Stimulated activated naive B cell treated with anti-CD40 and anti-IgM and Interleukin-4, amounts not matched to agents 10 μg/mL and 1 μg/mL and 100 μg/mL, for 72 hours (primary cell): ENCODE measurements at regions not wholly inside any gene's neighbourhood (a gene's known extent, or its start where the extent isn't known, plus 50 kb on each side); places are given as distances from the start of the nearest gene placed in this dataset.
"Not testable (repeated sequence)": the region's sequence is repeated elsewhere in the genome, so short reads cannot be mapped to it uniquely, and the experiment has no call there.

Source experiments
- ATAC-seq, 2 donors: fragments of 150-1000 bp; cut with Tn5 transposase; replicated peaks; 2 replicates each; pipeline ENCODE4 v1.10.0; 2021; ENCODE audit warnings: moderate library complexity in 1 of 2
- DNase-seq: peaks from one replicate; pipeline ENCODE4 v3.0.0; 2021
- H3K27ac Mint-ChIP-seq: one replicate; pipeline ENCODE4 v1.8.0; 2022; ENCODE audit warnings: mild to moderate bottlenecking, mixed read lengths
- H3K27me3 Mint-ChIP-seq, 2 donors: one replicate each; pipeline ENCODE4 v1.8.0; 2022; ENCODE audit warnings: mixed read lengths in 2 of 2
- H3K36me3 Mint-ChIP-seq, 2 donors: one replicate each; pipeline ENCODE4 v1.8.0; 2022; ENCODE audit warnings: mixed read lengths in 2 of 2, mild to moderate bottlenecking in 1 of 2
- H3K4me1 Mint-ChIP-seq, 2 donors: one replicate each; pipeline ENCODE4 v1.8.0; 2022; ENCODE audit warnings: mixed read lengths in 2 of 2, mild to moderate bottlenecking in 1 of 2
- H3K4me3 Mint-ChIP-seq, 2 donors: one replicate each; pipeline ENCODE4 v1.8.0; 2022; ENCODE audit warnings: mild to moderate bottlenecking in 2 of 2, mixed read lengths in 2 of 2, moderate library complexity in 1 of 2
- H3K9me3 Mint-ChIP-seq, 2 donors: one replicate each; pipeline ENCODE4 v1.8.0; 2022; ENCODE audit warnings: mixed read lengths in 2 of 2, mild to moderate bottlenecking in 1 of 2

- no peak overlapping the region for H3K4me3 Mint-ChIP-seq
- peak overlapping the region; percentile 51 for H3K27ac Mint-ChIP-seq
- no peak for ATAC-seq
Measured at GRCh38 chr14:89684139-89684538, 267.1 kb upstream of the FOXN3 start.

GRCh38 chr14:89681086-89682018 lies 264.3 kb upstream of the FOXN3 start:
- H3K9me3 Mint-ChIP-seq, result peaks cover 3 to 7% of the 10 kb centered on the region in 2 donors
- ATAC-seq, result peak; percentile 95 to 97
- peak overlapping the region; percentile 92 for H3K27ac Mint-ChIP-seq
- H3K4me1 Mint-ChIP-seq, result peaks cover 25 to 38% of the 10 kb centered on the region in 2 donors
- H3K36me3 Mint-ChIP-seq, result peaks cover 2 to 9% of the 10 kb centered on the region in 2 donors
- peak; percentile 81 for DNase-seq
- H3K27me3 Mint-ChIP-seq, result no peaks in the 10 kb centered on the region
- peak overlapping the region; percentile 61 to 69 for H3K4me3 Mint-ChIP-seq

More at GRCh38 chr14:89684139-89684538, 267.1 kb upstream of the FOXN3 start:
- H3K27me3 Mint-ChIP-seq, result no peaks in the 10 kb centered on the region
- DNase-seq, result no peak
- peaks cover 13 to 17% of the 10 kb centered on the region in 2 donors for H3K9me3 Mint-ChIP-seq
- peaks cover 27 to 45% of the 10 kb centered on the region in 2 donors for H3K4me1 Mint-ChIP-seq
- peaks cover 10 to 22% of the 10 kb centered on the region in 2 donors for H3K36me3 Mint-ChIP-seq

- H3K4me1 Mint-ChIP-seq, result peaks cover 32 to 46% of the 10 kb centered on the region in 2 donors
Measured at GRCh38 chr14:89680156-89680555, 263.1 kb upstream of the FOXN3 start.

GRCh38 chr14:89678768-89679167 lies 261.7 kb upstream of the FOXN3 start:
- H3K4me3 Mint-ChIP-seq, result no peak overlapping the region
- H3K9me3 Mint-ChIP-seq, result no peaks in the 10 kb centered on the region
- DNase-seq (no peak), ATAC-seq (no peak)
- H3K27ac Mint-ChIP-seq, result no peak overlapping the region
- H3K36me3 Mint-ChIP-seq, result peaks cover 0 to 3% of the 10 kb centered on the region in 2 donors
- H3K4me1 Mint-ChIP-seq, result peaks cover 32 to 46% of the 10 kb centered on the region in 2 donors
- H3K27me3 Mint-ChIP-seq, result no peaks in the 10 kb centered on the region

More at GRCh38 chr14:89680156-89680555, 263.1 kb upstream of the FOXN3 start:
- Mint-ChIP-seq H3K36me3 (peaks cover 2 to 7% of the 10 kb centered on the region in 2 donors), H3K9me3 (peaks cover 3% of the 10 kb centered on the region in 2 donors), H3K27ac (peak overlapping the region; percentile 92), H3K4me3 (no peak overlapping the region), H3K27me3 (no peaks in the 10 kb centered on the region)
- DNase-seq (no peak), ATAC-seq (no peak)

- peaks cover 15 to 27% of the 10 kb centered on the region in 2 donors for H3K4me1 Mint-ChIP-seq
- H3K4me3 Mint-ChIP-seq, result no peak overlapping the region
- no peaks in the 10 kb centered on the region for H3K36me3 Mint-ChIP-seq
- peak overlapping the region; percentile 5 for H3K27ac Mint-ChIP-seq
- ATAC-seq, result no peak
- H3K9me3 Mint-ChIP-seq, result no peaks in the 10 kb centered on the region
- DNase-seq, result no peak
- no peaks in the 10 kb centered on the region for H3K27me3 Mint-ChIP-seq
Measured at GRCh38 chr14:89675590-89675989, 258.6 kb upstream of the FOXN3 start.

GRCh38 chr14:89674936-89675335 lies 257.9 kb upstream of the FOXN3 start:
- Mint-ChIP-seq H3K4me1 (peaks cover 10 to 21% of the 10 kb centered on the region in 2 donors), H3K27me3 (no peaks in the 10 kb centered on the region), H3K27ac (no peak overlapping the region), H3K4me3 (no peak overlapping the region), H3K9me3 (no peaks in the 10 kb centered on the region), H3K36me3 (no peaks in the 10 kb centered on the region)
- ATAC-seq (no peak), DNase-seq (no peak)

GRCh38 chr14:89674240-89674639 lies 257.2 kb upstream of the FOXN3 start:
- Mint-ChIP-seq H3K36me3 (peaks cover 0 to 7% of the 10 kb centered on the region in 2 donors), H3K9me3 (no peaks in the 10 kb centered on the region), H3K4me1 (peaks cover 14 to 21% of the 10 kb centered on the region in 2 donors), H3K27me3 (no peaks in the 10 kb centered on the region), H3K27ac (peak overlapping the region; percentile 14), H3K4me3 (no peak overlapping the region)
- ATAC-seq (no peak), DNase-seq (no peak)

- no peak for DNase-seq
- H3K4me3 Mint-ChIP-seq, result no peak overlapping the region
Measured at GRCh38 chr14:89673512-89674225, 256.6 kb upstream of the FOXN3 start.

GRCh38 chr14:89672636-89673511 lies 255.8 kb upstream of the FOXN3 start:
- peaks cover 20 to 31% of the 10 kb centered on the region in 2 donors for H3K4me1 Mint-ChIP-seq
- H3K36me3 Mint-ChIP-seq, result peaks cover 0 to 7% of the 10 kb centered on the region in 2 donors
- no peaks in the 10 kb centered on the region for H3K27me3 Mint-ChIP-seq
- ATAC-seq, result no peak
- no peak overlapping the region for H3K4me3 Mint-ChIP-seq
- H3K27ac Mint-ChIP-seq, result no peak overlapping the region
- no peaks in the 10 kb centered on the region for H3K9me3 Mint-ChIP-seq
- DNase-seq, result no peak

More at GRCh38 chr14:89673512-89674225, 256.6 kb upstream of the FOXN3 start:
- no peak overlapping the region for H3K27ac Mint-ChIP-seq
- peaks cover 19 to 27% of the 10 kb centered on the region in 2 donors for H3K4me1 Mint-ChIP-seq
- H3K36me3 Mint-ChIP-seq, result peaks cover 0 to 7% of the 10 kb centered on the region in 2 donors
- no peaks in the 10 kb centered on the region for H3K27me3 Mint-ChIP-seq
- ATAC-seq, result no peak
- no peaks in the 10 kb centered on the region for H3K9me3 Mint-ChIP-seq

GRCh38 chr14:89669193-89669592 lies 252.2 kb upstream of the FOXN3 start:
- peak overlapping the region; percentile 12 to 23 for H3K4me3 Mint-ChIP-seq
- peaks cover 13 to 23% of the 10 kb centered on the region in 2 donors for H3K4me1 Mint-ChIP-seq
- H3K9me3 Mint-ChIP-seq, result peaks cover 6 to 11% of the 10 kb centered on the region in 2 donors
- H3K36me3 Mint-ChIP-seq, result peaks cover 2 to 12% of the 10 kb centered on the region in 2 donors
- H3K27ac Mint-ChIP-seq, result peak overlapping the region; percentile 76
- peak; percentile 31 for DNase-seq
- H3K27me3 Mint-ChIP-seq, result no peaks in the 10 kb centered on the region
- peak; percentile 90 to 93 for ATAC-seq

GRCh38 chr14:89667983-89668382 lies 250.9 kb upstream of the FOXN3 start:
- Mint-ChIP-seq H3K4me1 (peaks cover 13 to 23% of the 10 kb centered on the region in 2 donors), H3K36me3 (peaks cover 2 to 12% of the 10 kb centered on the region in 2 donors), H3K27me3 (no peaks in the 10 kb centered on the region), H3K27ac (no peak overlapping the region), H3K4me3 (no peak overlapping the region), H3K9me3 (peaks cover 6 to 11% of the 10 kb centered on the region in 2 donors)
- no peak for ATAC-seq
- DNase-seq, result no peak

GRCh38 chr14:89665300-89666081 lies 248.5 kb upstream of the FOXN3 start:
- Mint-ChIP-seq H3K4me1 (peaks cover 13 to 17% of the 10 kb centered on the region in 2 donors), H3K9me3 (peaks cover 8 to 11% of the 10 kb centered on the region in 2 donors), H3K36me3 (peaks cover 2 to 12% of the 10 kb centered on the region in 2 donors)
- H3K27me3 Mint-ChIP-seq, DNase-seq, ATAC-seq, H3K27ac Mint-ChIP-seq, H3K4me3 Mint-ChIP-seq: not testable (repeated sequence)

GRCh38 chr14:89661392-89661791 lies 244.4 kb upstream of the FOXN3 start:
- Mint-ChIP-seq H3K27me3 (no peaks in the 10 kb centered on the region), H3K4me3 (no peak overlapping the region), H3K4me1 (peaks cover 0 to 3% of the 10 kb centered on the region in 2 donors), H3K36me3 (peaks cover 5 to 7% of the 10 kb centered on the region in 2 donors), H3K9me3 (peaks cover 15% of the 10 kb centered on the region in 2 donors), H3K27ac (no peak overlapping the region)
- ATAC-seq, result no peak
- no peak for DNase-seq
